ENCODE measurements at regions not wholly inside any gene's neighbourhood (a gene's known extent, or its start where the extent isn't known, plus 50 kb on each side); places are given as distances from the start of the nearest gene placed in this dataset.

DNA sequence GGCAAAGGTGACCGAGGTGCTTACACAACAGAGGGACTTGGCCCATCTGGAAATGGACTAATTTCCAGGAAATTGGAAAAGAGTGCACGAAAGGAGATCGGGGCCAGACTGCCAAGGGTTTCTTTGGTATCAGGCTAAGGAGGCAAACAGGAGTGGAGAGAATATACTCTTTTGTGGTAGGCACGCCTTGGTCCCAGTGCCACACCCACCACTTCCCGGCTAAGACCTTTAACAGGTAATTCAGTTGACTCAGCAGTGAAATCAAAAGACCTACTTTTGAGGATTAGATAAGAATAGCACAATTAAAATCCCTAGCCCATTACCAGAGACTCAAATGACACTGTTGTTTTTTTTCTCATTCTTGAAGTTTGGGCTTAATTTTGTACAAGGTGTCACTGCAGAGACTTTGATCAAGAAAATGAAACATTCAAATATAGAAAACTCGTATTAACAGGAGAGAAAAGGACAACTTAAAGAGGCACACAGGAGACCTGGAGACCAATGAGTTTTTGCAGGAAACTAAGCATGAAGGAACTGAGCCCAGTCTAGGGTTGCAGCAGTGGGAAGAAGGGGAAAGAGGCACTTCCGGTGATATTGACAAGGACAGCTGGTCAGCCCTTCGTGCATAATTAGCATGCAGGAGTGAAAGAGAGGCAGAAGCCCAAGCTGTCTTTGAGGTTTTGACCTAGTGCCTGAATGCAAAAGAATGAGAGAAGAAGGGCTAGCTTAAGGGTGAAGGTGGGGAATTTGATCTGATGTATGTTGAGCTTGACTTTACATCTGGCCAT is 265.5 kb upstream of the CCL2 start:
- Histone ChIP-seq H3K23ac (ENCODE audit: low read depth, low read length) (no peak overlapping the region), H3K18ac (ENCODE audit: low read depth, low read length) (no peak overlapping the region), H4K20me1 (ENCODE audit: insufficient read depth, low read length) (no peaks in the 10 kb centered on the region), H3K27ac (ENCODE audit: insufficient read depth, low read length) (no peak overlapping the region), H4K5ac (ENCODE audit: low read depth, low read length) (no peak overlapping the region), H2BK120ac (ENCODE audit: low read depth, low read length) (no peak overlapping the region), H3K56ac (ENCODE audit: extremely low read depth, insufficient read depth, low read length) (no peak overlapping the region), H3K9me3 (ENCODE audit: control insufficient read depth, insufficient read depth, low read length) (peaks cover 5% of the 10 kb centered on the region; the same call in 1 of the 2 replicates), H2AFZ (replicated peaks; ENCODE audit: low read length, poor library complexity) (no peak overlapping the region), H3K4me1 (ENCODE audit: control insufficient read depth, insufficient read depth, low read length) (no peaks in the 10 kb centered on the region), H2BK20ac (ENCODE audit: low read depth, low read length) (no peak overlapping the region), H3K4me2 (ENCODE audit: low read depth, low read length) (no peak overlapping the region), H3K9ac (ENCODE audit: low read depth, low read length) (no peak overlapping the region), H3K27me3 (ENCODE audit: control insufficient read depth, insufficient read depth, low read length) (no peaks in the 10 kb centered on the region), H3K9me1 (ENCODE audit: insufficient read depth, low read length) (no peaks in the 10 kb centered on the region), H2BK5ac (ENCODE audit: low read depth, low read length, poor library complexity, severe bottlenecking) (no peak overlapping the region), H2BK15ac (ENCODE audit: low read depth, low read length) (no peak overlapping the region), H3K36me3 (ENCODE audit: control insufficient read depth, insufficient read depth, low read length) (no peaks in the 10 kb centered on the region), H3K4ac (ENCODE audit: low read depth, low read length) (no peak overlapping the region), H3K4me3 (ENCODE audit: insufficient read depth, low read depth, low read length) (no peak overlapping the region), H4K91ac (ENCODE audit: insufficient read depth, low read depth, low read length) (no peak overlapping the region), H2AK9ac (replicated peaks; ENCODE audit: low read depth, low read length, poor library complexity) (no peak overlapping the region), H3K14ac (replicated peaks; ENCODE audit: low read depth, low read length) (no peak overlapping the region), H4K8ac (ENCODE audit: low read depth in 2 of 2, low read length in 2 of 2) (no peak overlapping the region), H3K79me1 (ENCODE audit: low read depth in 1 of 2, low read length in 2 of 2) (no peaks in the 10 kb centered on the region), H2AK5ac (ENCODE audit: low read depth, low read length) (no peak overlapping the region)
- in situ Hi-C loops (cut with MboI; ENCODE audit: low sequenced_read_pairs) (loop anchor here (10.0 kb wide), 1 partner anchor 65 kb away; no protein-coding TSS in a partner anchor), intact Hi-C loops (cut with micrococcal nuclease) (no loop called here), dilution Hi-C loops (cut with HindIII; ENCODE audit: low sequenced_read_pairs, unreplicated experiment) (no loop called here)
- POLR2A ChIA-PET (ENCODE audit: unreplicated experiment) = no interaction called here
- TF ChIP-seq MAZ (IDR thresholded peaks at IDR 0.05; ENCODE audit: borderline replicate concordance, low read depth, low read length) (no peak), SMC3 (IDR thresholded peaks at IDR 0.05; ENCODE audit: low read depth, low read length) (no peak), POLR2A (IDR thresholded peaks at IDR 0.05; ENCODE audit: low read depth, low read length) (no peak), MXI1 (IDR thresholded peaks at IDR 0.05; ENCODE audit: borderline replicate concordance, low read depth, low read length) (no peak), CHD1 (IDR thresholded peaks at IDR 0.05; ENCODE audit: low read depth, low read length) (no peak), MAFK (IDR thresholded peaks at IDR 0.05; ENCODE audit: low read depth, low read length) (no peak), NFE2L2 (IDR thresholded peaks at IDR 0.05; ENCODE audit: low read depth, low read length) (no peak), RAD21 (IDR thresholded peaks at IDR 0.05; ENCODE audit: low read length) (no peak), CEBPB (IDR thresholded peaks at IDR 0.05; ENCODE audit: low read depth, low read length) (no peak), RCOR1 (IDR thresholded peaks at IDR 0.05; ENCODE audit: insufficient replicate concordance, low read length) (no peak), RFX5 (IDR thresholded peaks at IDR 0.05; ENCODE audit: low read depth, low read length) (no peak), BHLHE40 (IDR thresholded peaks at IDR 0.05; ENCODE audit: low read depth, low read length) (no peak), FOS (IDR thresholded peaks at IDR 0.05; ENCODE audit: low read depth, low read length) (no peak)
- TF ChIP-seq, protein P1, sequence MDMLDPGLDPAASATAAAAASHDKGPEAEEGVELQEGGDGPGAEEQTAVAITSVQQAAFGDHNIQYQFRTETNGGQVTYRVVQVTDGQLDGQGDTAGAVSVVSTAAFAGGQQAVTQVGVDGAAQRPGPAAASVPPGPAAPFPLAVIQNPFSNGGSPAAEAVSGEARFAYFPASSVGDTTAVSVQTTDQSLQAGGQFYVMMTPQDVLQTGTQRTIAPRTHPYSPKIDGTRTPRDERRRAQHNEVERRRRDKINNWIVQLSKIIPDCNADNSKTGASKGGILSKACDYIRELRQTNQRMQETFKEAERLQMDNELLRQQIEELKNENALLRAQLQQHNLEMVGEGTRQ (IDR thresholded peaks at IDR 0.05; ENCODE audit: low read depth, low read length) = no peak
- TF ChIP-seq, protein P2, sequence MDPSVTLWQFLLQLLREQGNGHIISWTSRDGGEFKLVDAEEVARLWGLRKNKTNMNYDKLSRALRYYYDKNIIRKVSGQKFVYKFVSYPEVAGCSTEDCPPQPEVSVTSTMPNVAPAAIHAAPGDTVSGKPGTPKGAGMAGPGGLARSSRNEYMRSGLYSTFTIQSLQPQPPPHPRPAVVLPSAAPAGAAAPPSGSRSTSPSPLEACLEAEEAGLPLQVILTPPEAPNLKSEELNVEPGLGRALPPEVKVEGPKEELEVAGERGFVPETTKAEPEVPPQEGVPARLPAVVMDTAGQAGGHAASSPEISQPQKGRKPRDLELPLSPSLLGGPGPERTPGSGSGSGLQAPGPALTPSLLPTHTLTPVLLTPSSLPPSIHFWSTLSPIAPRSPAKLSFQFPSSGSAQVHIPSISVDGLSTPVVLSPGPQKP (IDR thresholded peaks at IDR 0.05; ENCODE audit: borderline replicate concordance, low read depth, low read length) = no peak
- TF ChIP-seq, protein P3, sequence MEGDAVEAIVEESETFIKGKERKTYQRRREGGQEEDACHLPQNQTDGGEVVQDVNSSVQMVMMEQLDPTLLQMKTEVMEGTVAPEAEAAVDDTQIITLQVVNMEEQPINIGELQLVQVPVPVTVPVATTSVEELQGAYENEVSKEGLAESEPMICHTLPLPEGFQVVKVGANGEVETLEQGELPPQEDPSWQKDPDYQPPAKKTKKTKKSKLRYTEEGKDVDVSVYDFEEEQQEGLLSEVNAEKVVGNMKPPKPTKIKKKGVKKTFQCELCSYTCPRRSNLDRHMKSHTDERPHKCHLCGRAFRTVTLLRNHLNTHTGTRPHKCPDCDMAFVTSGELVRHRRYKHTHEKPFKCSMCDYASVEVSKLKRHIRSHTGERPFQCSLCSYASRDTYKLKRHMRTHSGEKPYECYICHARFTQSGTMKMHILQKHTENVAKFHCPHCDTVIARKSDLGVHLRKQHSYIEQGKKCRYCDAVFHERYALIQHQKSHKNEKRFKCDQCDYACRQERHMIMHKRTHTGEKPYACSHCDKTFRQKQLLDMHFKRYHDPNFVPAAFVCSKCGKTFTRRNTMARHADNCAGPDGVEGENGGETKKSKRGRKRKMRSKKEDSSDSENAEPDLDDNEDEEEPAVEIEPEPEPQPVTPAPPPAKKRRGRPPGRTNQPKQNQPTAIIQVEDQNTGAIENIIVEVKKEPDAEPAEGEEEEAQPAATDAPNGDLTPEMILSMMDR (conservative IDR thresholded peaks at IDR 0.05; ENCODE audit: low read depth, low read length) = no peak
- BruUV-seq (replicated peaks) = no TSS peak
- ATAC-seq (ENCODE audit: low read depth) = no peak
- DNase-seq = no peak
- WGBS, 2 experiments (ENCODE audit: extremely low coverage in 2 of 2, insufficient read length in 1 of 2) = 26% methylated on average over 2 of the region's 8 CpGs; no CpG with 5 or more reads in 1 of the 2 experiments
- CTCF ChIA-PET = no interaction called here

All from IMR-90 (cell line).